DMS79 treated with DMSO at 0.1 percent for 48 hours (cell line): ENCODE measurements at regions not wholly inside any gene's neighbourhood (a gene's known extent, or its start where the extent isn't known, plus 50 kb on each side); places are given as distances from the start of the nearest gene placed in this dataset.
"Not testable (repeated sequence)": the region's sequence is repeated elsewhere in the genome, so short reads cannot be mapped to it uniquely, and the experiment has no call there.

Source experiments
- DNase-seq: peaks from one replicate; lab custom pipeline; 2025; lab: John Stamatoyannopoulos, UW

DNA sequence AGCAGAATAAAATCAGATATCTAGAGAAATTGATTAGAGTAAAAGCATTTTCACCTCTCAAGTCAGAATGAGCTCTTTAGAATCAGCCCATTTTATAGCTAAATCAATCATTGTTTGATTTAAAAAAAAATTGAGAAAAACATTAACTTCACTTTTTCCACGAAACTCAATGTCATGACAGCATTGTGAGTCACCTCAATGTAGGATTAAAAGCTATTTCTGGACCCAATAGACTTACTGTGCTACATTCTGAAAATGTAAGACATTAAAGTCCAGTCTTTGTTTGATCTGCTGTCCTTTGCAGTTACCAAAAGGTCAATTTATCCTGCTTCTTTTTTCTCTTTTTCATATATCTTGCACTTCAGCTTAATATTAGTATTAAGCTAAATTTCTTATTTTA lies 519.4 kb upstream of the ZNF337 start:
- no peak for DNase-seq

DNA sequence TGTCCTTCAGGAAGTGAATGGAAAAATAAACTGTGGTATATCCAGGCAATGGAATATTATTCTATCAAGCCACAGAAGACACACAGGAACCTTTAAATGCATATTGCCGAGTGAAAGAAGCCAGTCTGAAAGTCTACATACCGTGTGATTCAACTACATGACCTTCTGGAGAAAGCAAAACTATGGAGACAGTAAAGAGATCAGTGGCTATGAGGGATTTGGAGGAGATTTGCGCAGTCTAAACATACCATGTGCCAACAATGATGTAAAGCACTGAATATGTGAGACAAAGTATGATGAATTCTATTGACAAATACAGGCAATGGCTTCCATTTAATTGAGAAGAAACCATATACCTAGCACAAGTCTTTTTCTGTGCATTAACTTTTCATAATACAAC lies 518.3 kb upstream of the ZNF337 start:
- DNase-seq: no peak

DNA sequence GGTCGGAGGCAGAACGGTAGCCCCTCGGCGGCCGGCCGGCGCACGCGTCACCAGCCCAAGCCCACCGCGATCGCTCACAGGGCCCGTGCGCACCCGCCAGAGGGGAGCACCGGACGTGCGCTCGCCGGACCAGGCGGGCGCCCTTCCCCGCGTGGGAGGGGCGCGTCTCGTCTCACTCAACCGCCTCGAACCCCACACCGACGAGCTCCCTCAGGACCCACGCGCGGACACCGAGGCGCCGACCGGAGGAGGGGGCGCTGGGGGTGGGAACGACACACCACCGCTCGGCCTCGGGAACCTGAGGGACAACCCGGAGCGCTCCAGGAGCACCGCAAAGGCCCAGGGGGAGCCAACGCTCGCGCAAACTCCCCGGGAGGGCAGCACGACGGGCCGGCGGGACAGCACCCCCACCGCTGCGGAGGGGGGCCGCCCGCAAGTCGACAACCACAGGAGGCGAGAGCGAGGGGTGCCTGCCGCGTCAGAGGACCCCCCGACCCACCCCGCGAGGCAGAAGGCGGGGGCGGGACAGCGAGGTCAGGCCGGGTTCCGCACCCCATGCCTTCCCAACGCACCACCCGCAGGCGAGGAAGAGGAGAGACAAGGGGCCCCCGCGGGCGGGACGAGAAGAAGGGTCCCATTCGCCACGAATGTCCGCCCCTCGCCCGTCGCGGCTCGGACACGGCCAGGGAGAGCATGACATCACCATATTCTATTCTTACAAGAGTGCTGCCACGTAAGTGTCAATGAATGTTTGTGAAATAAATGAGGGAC lies 512.7 kb upstream of the ZNF337 start:
- no peak for DNase-seq

DNA sequence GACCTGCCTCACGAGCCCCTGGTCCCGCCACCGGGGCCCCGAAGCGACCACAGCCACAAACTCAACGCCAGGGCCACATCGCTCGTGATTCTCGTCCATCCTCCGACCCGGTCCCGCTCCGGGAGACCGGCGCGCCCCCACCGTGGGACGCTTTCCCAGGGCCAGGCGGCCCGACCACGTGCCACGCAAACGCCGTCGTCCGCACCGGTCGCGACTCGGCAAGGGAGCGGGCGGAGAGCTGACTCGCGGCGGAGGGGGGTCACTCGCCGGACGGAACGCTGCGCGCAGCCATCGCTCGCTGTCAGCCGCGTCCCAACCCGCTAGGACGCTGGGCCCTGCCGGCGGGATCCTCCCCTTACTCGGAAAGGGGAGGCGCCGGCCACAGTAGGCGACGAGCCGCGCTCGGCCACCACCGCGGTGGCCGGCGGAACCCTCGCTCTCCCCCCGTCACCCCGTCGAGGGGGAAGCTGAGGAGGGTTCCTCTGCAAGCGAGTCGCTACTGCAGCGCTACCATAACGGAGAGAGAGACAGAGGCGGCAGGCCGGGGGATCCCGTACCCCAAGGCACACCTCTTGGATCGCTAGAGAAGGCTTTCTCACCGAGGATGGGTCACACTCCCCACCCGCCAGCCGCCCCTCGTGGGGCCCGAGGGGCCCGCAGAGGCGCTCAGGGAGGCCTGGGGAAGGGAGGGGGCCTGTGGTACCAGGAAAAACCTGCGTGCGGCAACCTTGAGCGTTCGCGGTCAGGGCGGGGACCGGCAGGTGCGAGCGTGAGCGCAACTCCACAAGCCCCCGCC lies 511.8 kb upstream of the ZNF337 start:
- peak; percentile 2 for DNase-seq

DNA sequence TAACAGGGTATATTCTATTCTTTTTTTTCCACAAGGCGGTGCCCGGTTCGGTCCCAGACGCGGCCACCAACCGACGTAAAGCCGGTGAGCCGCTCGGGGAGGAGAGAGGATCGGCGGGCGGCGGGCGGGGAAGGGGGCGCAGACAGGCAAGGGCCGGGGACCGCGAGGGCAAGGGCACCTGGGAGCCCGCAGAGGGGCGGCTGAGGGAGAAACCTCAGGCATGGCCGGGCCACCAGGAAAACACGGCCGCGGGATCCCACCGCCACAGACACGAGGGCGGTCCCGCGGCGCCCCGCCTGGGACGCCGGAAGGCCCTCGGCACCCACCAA lies 511.3 kb upstream of the ZNF337 start:
- DNase-seq: not testable (repeated sequence)

DNA sequence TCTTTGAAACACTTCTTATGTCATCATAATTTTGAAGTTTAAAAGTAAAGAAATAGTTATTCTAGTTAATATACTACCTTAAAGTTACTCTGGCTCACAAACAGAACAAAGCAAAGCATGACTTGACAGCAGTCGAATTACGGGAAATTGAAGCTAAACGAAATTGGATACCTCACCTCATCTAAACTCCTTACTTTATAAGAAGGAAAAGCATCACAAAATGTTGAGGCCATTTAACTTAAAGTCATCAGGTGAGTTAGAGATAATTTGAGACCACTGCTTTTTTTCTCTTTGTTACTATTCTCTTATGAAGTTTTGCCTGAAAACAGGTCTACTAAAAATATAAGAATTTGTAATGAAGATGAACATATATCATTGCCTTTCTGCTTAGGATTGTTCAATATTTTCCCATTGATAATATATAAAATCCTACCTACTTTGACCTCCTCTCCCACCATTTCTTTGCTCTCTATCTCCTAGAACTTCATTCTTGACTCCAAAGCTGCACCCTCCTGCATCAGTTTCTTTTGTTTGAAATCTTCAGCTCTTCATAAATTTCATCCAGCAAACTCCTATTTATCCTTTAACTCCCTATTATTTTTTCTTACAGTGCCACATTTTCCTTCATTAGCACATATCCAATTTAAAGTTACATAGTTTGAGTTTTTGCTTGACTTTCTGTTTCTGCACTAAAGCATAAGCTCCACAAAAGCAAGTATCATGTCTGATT lies 510.7 kb upstream of the ZNF337 start:
- DNase-seq: no peak

DNA sequence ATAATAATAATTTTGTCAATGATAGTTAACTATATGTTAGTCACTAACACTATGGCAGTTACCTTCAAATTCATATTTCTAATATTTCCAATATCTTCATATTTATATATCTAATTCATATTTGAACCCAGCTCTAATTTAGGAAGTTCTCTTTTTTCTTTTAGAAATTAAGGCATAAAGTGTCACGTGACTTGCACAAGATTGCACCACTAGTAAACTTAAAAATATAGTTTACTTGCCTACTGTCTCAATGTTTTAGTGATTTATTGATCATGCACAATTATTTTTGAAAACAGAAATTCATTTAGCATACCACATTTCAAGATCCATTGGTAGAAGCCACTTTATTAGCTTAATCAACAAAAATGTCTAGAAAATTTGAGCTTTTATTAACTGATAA lies 508.7 kb upstream of the ZNF337 start:
- no peak for DNase-seq

DNA sequence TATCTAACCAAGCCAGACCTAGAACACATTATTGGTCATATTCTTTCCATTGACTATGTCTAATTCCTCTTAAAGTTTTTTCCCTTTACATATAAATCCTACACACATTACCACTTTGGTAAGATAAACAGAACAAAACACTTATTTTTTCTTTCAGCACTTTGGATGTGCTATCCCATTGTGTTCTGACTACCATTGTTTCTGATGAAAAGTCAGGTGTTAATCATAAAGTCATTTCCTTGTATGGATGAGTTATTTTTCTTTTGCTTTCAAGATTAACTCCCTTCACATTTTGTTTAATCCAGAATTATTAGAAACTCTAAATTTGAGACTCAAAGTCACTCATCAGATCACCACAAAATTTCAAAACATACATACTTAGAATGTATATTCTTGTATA lies 504.4 kb upstream of the ZNF337 start:
- DNase-seq: not testable (repeated sequence)

DNA sequence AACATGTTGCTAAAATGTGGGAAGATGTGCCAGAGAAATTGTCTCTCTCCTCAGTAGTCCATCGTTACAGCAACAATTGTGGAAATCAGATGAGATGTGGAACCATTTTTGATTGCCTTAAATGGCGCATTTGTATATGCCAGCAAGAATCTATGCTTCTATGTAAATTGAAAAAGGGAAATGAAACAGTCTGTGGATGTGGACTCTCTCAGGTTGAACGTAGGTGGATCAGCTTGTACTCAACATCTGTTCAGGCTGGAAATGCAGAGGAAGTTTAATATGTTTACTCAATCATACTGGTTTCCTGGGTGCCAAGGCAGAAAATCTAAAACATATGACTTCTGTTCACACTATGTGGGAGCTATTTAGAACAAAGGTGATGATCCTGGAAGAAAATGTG lies 490.7 kb upstream of the ZNF337 start:
- not testable (repeated sequence) for DNase-seq

DNA sequence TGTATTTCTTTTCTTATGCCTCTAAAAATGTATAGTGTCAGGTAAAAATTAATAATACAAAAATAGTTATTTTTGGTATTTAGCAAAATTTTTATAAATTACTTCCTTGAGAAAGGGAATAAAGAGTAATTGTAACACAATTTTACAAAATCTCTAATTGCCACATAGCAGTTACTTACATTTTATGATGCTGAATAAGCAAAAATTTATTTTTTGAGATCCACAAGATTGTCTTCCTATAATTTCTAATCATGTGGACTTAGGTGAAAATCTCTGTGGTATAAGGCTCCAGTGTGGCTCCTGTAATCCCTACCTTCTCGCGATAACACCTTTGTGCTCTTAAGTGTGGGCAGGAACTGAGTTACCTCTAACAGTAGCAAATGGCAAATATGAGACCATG lies 487.1 kb upstream of the ZNF337 start:
- not testable (repeated sequence) for DNase-seq

DNA sequence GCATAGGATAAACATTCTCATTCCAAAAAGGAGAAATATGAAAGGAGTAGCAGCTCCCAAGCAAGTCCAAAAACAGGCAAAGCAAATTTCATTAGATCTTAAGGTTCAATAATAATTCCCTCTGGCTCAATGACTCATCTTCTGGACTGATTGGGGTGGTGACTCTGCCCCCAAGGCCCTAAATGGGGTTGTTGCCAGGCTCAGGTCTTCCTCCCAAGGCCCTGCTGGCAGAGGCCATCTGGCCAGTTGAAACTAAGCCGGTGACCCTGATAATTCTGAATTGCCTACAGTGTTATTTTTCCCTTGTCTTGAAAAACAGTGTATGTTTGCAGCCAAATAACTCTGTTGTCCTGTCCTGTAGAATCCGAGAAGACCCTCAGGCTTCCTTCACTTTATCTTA lies 484.7 kb upstream of the ZNF337 start:
- DNase-seq: not testable (repeated sequence)

DNA sequence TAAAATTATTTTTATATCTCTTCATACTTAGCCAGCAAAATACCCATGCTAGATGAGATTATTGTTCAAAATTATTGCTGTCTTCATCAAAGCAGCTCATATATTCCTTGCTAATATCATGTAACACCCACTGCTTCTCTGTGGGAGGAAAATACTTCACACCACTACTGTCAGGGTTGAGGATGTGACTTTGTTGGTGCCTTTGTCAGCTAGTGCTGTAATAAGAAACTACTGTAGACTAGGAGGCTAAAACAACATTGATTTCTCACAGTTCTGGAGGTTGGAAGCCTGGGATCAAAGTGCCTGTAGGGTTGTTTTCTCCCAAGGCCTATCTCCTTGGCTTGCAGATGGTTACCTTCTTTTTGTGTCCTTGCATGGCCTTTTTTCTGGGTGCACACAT lies 475.2 kb upstream of the ZNF337 start:
- DNase-seq: not testable (repeated sequence)

DNA sequence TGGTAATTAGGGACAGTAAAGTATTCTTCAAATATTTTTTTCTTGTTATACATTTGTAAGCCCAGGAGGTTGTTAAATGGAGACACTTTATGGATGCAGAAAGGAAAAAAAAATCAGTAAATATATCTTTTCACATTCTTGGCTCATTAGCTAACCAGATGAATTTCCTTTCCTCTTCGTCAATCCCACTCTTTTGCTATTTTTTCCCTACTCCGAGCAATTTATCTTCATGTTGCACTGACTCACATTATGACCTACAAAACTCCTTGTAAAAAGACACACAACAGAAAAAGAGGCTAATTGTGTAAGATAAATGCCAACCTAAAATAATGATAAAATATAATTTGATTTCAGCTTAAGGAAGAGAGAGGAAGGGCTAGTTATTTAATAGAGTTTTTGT lies 472.9 kb upstream of the ZNF337 start:
- DNase-seq: no peak

DNA sequence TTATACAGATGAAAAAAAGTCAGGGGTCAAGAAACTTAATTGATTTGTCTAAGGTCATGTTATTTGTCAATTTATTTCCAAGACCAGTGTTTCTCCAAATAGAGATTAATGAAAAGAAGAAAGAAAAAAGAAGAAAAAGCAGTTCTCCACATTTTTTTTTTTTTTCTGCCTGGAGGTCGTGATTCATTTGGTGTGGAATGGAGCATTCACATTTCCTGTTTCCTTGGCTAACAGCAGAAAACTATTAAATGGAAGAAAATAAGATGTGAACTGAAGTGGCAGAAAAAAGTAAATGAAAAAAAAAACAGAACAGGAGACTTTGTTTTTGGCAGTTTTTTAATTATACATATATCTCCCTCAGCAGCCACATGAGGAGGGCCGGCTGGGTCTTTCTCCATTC lies 470.8 kb upstream of the ZNF337 start:
- DNase-seq: no peak

DNA sequence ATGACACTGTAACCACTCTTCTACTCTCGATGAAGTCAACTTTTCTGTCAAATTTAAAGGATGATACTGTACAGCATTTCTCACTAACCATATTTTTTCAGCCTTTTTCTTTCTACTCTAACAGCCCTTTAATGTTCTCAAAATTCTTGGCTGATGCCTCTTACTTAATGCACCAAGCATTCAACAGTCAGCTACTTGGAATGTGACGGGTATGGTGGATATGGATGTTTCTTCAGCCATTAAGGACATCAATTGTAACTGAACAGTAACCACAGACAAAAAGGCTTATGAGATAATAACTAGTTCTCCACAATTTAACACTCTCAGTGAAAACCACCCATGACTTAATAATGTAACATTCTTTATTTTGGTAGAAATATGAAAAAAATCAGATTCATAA lies 467.2 kb upstream of the ZNF337 start:
- DNase-seq: no peak

DNA sequence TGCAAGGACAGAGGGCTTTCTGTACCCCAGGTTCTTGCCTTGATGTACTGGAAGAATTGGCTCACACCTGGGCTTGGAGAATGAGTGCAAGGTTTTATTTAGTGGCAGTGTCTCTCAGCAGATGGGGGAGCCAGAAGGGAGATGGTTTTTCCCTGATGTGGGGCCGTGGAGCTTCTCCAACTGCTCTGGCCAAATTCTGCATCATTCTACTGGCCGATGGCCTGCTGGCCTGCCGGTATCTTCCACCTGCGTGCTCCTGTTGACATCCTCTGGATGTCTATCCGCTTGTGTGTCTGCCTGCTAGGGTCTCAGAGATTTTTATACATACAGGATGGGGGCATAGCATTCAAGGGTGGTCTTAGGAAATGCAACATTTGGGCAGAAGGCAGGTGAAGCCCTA lies 466.5 kb upstream of the ZNF337 start:
- not testable (repeated sequence) for DNase-seq

DNA sequence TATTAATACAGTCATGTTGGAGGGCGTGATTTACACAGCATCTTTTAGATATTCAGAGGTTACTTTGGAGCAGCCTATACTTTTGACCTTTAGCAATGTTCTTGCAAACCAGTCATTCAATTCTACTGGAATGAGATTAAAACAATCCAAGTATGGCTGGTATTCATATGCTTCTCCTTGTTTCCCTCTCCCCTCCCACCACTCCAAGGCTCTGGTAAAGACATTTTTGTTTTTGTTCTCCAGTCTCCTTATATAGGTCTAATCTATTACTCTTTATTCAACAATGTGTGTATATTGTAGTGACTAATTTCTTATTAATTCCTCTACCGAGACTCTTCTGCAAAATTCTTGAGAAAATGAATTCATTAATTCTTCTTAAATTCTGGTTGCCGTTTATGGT lies 465.1 kb upstream of the ZNF337 start:
- DNase-seq: not testable (repeated sequence)

DNA sequence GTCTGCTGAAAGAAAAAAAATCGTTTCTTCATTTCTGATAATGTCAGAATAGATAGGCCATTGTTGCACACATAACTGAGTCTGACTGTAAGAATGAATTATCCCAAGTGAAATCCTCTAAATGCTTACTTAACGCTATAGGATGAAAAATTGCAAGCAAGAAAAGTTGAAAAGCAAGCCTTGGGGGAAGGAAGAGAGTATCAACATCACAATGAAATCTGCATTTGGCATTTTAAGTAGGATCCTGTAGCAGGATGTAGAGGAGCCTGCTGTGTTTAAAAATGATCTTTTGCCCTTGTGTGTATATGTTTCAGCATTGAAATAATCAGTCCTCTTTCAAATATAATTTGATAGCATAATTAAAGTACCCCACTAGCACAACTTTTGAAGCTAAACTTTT lies 464.3 kb upstream of the ZNF337 start:
- not testable (repeated sequence) for DNase-seq

DNA sequence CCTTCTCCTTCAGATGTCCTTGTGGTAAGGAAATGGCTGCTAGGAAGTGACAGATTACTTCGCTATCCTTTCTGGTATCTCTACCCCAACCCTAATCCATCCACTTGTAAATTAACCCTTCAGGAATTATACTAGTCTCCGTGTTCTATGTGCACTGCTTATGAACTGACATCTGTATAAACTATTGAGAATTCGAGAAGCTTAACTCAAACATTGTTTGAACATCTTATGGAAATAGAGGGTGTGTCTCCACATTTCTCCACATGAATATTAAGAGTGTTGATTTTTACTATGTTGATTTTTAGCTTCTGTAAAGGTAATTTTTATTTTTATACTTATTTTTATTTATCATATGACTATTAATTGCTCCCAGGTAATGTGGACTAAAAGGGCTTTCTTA lies 457.6 kb upstream of the ZNF337 start:
- DNase-seq: no peak

DNA sequence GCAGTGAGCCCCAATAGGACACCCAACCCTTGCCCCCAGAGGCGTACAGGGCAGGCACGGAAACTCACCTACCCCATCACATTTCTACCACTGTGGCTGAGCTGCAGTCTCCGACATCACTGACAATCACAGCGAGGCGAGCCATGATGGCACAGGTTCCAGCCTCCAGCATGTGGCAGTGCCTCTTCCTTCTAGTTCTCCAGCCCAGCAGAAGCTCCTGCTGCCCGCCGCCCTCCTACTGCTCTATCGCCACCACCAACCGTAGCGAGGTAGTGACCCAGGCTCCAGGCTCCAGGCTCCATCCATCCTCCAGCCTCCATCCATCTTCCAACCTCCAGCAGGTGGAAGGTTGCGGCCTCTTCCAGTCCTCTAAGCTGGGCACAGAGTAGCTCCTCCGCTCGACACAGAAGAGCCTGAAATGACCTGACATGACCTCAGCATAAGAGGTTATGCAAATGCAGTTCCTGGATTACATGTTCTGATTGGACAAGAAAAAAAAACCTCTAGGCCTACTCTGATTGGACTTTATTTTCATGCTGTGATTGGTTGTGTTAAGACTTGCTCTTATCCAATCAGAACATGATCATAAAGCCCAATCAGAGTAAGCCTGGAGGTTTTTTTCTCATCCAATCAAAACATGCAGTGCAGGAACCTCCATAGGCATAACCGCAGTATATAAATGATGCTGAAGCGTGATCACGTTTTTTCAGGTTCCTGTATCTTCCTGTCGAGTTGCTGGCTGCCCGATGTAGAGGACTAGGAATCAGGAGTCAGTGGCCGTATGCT lies 438.9 kb upstream of the ZNF337 start:
- DNase-seq: no peak

DNA sequence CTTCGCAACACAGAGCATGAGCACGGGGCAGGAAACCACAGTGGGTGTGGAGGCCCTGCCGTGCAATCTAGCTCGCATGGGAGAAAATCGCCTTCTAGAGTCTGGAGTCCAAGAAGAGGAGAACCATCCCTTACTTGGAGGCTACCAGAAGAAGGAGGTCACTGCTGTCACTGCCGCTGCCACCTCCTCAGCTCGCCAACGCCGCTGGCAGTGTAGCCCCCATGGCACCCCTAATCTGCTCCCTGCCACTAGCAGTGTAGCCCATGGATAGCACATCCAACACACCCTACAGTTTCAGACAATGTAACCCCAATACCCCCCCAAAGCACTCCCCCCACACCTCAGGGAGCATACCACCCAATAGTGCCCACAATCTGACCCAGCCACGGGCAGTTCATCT lies 438.0 kb upstream of the ZNF337 start:
- DNase-seq: no peak

DNA sequence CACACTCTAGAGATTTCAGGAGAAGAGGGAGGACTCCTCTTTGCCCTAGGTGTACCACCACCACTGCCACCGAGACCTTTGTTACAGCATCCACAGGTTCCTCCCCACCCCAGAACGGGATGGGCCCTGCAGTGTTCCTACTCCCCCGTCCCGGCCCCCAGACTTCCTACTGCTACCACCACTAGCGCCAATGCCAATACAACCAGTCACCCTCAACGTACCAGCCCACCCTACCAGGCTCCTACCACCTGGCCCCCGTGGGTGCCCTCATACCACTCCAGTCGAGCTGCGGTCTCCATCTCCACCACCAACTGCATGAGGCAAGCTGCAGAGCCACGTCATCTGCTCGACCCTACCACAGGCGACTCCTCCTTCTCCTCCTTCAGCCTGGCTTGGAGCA lies 437.1 kb upstream of the ZNF337 start:
- not testable (repeated sequence) for DNase-seq
